GM12872 (cell line): ENCODE measurements at regions not wholly inside any gene's neighbourhood (a gene's known extent, or its start where the extent isn't known, plus 50 kb on each side); places are given as distances from the start of the nearest gene placed in this dataset.

ENCODE experiments used
- CTCF ChIP-seq: IDR thresholded peaks from 3 replicates; pipeline ENCODE4 v1.5.1; 2011; ENCODE audit warnings: low read depth, mild to moderate bottlenecking, low read length, moderate library complexity; ENCODE audit not compliant: insufficient read depth

DNA sequence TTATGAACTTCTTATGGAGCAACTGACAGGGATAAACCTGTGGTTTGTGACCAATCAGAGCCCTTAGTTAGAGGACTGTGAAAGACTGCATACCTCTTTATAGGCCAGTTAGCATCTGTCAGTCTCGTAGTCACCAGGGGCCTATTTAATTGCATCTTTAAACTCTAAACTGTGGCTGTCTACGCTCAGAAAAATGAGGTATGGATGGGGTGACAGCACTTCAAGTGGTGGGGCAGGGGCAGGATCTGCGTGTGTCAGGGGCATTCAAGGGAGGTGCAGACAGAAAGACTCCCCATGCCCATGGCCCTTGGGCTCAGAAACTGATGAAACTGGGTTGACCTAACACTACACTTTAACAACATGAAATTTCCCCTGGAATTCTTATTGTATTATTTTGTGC is 132.6 kb upstream of the TBCA start:
- TF ChIP-seq CTCF, result no peak

DNA sequence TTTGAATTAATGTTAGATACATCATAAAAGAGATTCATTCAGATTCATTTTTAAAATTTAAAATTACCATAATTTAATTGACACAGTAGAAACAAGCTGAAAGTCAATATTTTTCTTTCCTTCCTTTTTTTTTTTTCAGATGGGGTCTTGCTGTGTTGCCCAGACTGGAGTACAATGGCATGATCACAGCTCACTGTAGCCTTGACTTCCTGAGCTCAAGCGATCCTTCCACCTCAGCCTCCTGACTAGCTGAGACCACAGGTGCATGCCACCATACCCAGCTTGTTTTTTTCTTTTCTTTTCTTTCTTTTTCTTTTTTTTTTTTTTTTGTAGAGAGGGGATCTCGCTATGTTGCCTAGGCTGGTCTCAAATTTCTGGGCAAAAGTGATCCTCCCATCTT is 131.6 kb upstream of the TBCA start:
- TF ChIP-seq CTCF, result no peak

DNA sequence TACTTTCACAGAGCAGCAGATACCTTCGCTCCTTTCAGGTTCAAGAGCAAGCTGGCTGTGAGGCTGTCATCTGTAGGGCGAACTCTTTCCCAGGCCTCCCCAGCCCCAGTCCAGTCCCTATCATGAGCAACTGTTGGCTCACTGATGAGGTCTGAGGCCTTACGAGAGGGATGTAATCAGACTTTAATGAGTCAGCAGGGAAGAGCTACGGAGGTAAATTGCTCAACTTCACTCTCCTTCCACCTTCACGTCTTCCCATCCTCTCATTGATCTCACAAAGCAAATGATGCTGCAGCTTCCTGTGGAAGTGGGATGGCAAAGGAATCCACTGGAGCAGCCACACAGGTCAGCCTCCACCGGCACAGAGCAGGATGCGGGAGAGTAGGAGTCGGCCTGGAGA is 130.7 kb upstream of the TBCA start:
- TF ChIP-seq CTCF, result no peak

DNA sequence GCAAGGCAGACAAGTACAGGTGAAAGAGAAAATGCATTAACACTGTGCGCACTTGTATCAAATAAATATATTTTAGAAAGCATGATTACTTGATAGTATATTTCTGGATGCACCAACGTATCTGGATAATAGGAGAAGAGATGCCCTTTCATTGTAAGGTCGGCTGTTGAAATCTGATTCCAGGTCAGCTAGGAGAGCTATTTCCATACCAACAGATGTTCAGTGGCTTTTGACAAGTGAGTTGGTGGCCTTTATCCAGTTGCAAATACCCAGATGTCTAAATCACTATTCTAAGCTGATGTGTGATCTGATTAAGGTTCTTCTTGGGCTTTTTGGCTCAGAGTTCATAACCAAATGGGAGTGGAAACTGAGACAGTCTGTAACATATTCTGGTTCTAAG is 128.2 kb upstream of the TBCA start:
- no peak for TF ChIP-seq CTCF

DNA sequence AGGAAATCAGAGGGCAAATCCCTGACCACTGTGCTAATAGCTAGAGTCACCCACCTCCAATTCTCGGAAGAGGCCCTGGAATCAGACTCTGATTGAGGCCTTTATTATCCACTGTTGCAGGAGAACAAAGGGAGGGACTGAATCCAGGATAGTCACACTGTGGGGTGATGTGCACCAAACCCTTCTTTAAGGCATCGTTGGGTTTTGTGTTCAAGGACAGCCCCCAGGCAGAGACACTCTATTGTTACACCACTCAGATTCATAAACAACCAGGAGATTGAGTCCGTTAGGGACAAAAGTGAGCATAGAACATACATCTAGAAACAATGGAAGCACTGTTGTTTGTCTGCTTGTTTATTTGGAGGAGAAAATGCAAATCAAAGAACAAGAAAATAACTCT is 124.6 kb upstream of the TBCA start:
- no peak for TF ChIP-seq CTCF

DNA sequence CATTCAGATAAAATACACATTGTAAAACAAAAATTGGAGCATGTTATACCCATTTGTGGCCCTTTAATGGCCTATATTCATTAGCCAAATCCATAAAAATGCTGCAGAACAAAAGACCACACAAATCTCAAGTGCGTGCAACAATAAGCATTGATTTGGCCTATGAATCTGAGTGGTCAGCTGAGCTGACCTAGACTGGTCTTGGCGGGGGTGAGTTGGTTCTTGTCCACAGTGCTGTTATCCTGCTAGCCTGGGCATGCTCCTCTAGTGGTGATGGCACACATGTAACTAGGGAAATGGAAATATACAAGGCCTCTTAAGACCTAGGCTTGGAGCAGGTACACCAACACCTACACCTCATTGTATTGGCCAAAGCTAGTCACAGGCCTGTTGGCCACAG is 122.2 kb upstream of the TBCA start:
- no peak for TF ChIP-seq CTCF

- TF ChIP-seq CTCF, result no peak
Observed at GRCh38 chr5:77896338-77896737, 120.2 kb upstream of the TBCA start.

- TF ChIP-seq CTCF, result no peak
Observed at GRCh38 chr5:77893225-77893860, 117.2 kb upstream of the TBCA start.
